Mucosa of gallbladder (tissue), 1 donor: ENCODE measurements at regions not wholly inside any gene's neighbourhood (a gene's known extent, or its start where the extent isn't known, plus 50 kb on each side); places are given as distances from the start of the nearest gene placed in this dataset.
"Not testable (repeated sequence)": the region's sequence is repeated elsewhere in the genome, so short reads cannot be mapped to it uniquely, and the experiment has no call there.

Experiments
- DNase-seq: peaks from one replicate; pipeline ENCODE4 v3.0.0-alpha.2; 2020; ENCODE audit warnings: low spot score
- donor health status: DM: no; HTN: no; CAD: no.

GRCh38 chr9:81014945-81015344, 674.4 kb downstream of the TLE1 start:
- not testable (repeated sequence) for DNase-seq

GRCh38 chr9:81013191-81013590, 676.2 kb downstream of the TLE1 start:
- DNase-seq, result not testable (repeated sequence)

DNA sequence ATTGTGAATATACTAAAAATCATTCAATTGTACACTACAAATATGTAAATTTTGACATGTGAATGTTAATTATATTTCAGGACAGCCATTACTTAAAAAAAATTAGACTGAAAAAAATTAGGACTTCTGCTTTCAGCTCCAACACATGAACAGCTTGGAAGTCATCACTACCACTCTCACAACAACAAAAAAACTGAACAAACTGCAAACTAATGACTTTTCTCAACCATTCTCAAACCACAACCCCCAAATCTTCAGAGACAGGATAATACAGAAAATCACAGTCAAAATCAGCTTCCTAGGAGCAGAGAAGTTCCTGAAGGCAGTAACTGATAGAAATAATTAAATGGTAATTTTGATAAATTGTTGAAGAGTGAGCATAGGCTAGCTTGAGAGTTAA, 686.4 kb downstream of the TLE1 start:
- DNase-seq, result no peak

GRCh38 chr9:81002242-81002641, 687.1 kb downstream of the TLE1 start:
- no peak for DNase-seq

- DNase-seq, result no peak
These were observed 693.6 kb downstream of the TLE1 start for GRCh38 chr9:80995759-80996158.

GRCh38 chr9:80994892-80995291, 694.5 kb downstream of the TLE1 start:
- no peak for DNase-seq

DNA sequence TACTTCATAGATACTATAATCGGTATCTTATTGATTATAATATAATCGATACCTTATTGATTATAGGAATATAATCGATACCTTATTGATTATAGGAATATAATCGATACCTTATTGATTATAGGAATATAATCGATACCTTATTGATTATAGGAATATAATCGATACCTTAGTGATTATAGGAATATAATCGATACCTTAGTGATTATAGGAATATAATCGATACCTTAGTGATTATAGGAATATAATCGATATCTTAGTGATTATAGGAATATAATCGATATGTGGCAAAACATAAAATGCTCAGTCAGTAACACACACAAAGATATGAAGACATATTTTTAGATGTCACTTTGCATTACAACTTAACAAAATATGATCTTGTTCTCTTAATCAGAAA, 703.8 kb downstream of the TLE1 start:
- DNase-seq, result not testable (repeated sequence)

DNA sequence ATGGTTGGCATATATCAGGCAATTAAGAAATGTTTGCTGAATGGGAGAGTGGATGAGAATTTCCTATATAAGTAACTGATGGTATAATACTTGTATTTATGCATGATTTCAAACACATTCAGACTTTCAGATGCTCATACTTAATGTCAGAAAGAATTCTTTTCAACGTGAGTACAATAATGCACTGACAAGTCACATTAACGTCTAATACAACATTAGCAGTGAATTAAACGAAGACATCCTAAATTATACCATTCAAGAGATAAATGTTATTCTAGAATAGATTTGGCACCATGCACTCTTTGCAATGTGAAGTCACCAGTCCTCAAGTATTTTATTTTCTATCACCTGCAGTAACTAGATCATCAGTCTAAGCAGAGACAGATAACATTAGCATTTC, 712.9 kb downstream of the TLE1 start:
- no peak for DNase-seq

DNA sequence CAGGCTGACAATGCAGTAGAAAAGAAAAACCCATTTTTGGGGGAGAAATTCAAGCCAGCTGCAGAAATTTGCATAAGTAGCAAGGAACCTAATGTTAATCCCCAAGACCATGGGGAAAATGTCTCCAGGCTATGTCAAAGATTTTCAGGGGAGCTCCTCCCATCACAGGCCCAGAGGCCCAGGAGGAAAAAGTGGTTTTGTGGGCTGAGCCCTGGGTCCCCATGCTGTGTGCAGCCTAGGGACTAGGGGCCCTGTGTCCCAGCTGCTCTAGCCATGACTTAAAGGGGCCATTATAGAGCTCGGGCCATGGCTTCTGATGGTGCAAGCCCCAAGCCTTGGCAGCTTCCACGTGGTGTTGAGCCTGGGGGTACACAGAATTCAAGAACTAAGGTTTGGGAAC, 719.0 kb downstream of the TLE1 start:
- DNase-seq, result not testable (repeated sequence)

DNA sequence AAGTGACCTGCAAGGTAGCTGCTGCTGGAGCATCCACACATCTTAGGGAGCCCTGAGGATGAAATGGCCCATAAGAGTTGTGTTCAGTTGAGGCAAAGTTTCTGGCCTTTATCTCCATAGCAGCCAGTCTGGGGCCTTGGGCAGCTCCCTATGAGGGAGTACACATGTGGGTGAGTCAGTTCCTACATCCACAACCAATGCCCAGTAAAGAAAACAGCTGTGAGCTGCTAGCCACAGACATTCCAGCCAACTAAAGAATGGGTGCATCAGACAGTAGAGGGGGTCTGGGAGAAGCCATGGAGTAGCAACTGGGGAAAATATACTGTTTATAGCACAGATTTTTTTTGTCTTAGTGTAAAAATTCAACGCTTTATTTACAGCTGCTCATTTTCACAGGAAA, 720.7 kb downstream of the TLE1 start:
- DNase-seq, result no peak

GRCh38 chr9:80964914-80965313, 724.4 kb downstream of the TLE1 start:
- DNase-seq, result no peak

- DNase-seq, result no peak
These were observed 725.0 kb downstream of the TLE1 start for GRCh38 chr9:80964374-80964773.

- DNase-seq, result no peak
These were observed 731.5 kb downstream of the TLE1 start for GRCh38 chr9:80957801-80958200.

GRCh38 chr9:80954521-80954920, 734.8 kb downstream of the TLE1 start:
- no peak for DNase-seq

DNA sequence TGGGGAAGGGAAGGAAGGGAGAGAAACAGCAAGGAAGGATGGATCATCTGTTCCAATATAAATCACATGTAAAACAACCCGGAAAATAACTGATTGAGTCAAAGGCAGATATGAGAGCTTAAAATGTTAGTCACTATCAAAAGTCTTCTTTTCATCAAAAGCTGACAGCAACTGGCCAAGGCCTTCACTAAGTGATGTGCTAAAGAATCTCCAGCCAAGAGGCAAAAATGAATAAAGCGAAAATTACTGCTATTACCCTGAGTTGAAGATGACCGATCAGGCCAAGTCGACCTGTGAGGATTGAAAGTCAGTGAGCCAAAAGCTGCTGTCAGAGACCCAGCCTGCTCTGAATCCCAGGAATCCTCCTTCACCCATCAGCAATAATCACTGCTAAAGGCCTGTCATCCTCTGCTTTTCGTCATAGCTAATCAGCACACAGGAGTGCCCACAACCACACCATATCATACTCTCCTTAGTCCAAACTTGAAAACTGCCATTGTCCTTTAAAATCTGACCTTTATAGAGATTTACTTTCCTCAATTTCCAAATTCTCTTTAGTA, 736.9 kb downstream of the TLE1 start:
- DNase-seq, result no peak

GRCh38 chr9:80951675-80952074, 737.7 kb downstream of the TLE1 start:
- DNase-seq, result no peak

GRCh38 chr9:80948876-80949275, 740.5 kb downstream of the TLE1 start:
- DNase-seq, result no peak

GRCh38 chr9:80948066-80948465, 741.3 kb downstream of the TLE1 start:
- DNase-seq, result no peak

- no peak for DNase-seq
These were observed 742.7 kb downstream of the TLE1 start for GRCh38 chr9:80946496-80947170.

- DNase-seq, result no peak
These were observed 743.9 kb downstream of the TLE1 start for GRCh38 chr9:80945436-80945835.

DNA sequence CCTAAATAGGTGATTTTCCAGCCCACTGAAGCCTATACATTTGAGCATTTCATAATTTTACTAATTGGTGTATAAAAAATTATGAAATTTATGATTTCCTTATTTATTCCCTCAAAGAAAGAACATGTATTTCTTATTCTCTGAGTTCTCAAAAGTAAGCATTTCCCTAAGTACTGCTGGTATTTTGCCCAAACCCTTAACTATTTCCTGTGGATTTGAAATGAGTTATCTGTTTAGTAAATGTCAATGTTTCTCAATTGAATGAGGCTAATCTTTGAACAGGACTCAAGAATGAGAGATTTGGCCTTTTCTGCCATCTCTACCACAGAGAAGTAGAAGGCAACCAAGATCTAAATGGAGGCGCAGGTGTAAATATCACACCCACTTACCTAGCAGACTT, 751.7 kb downstream of the TLE1 start:
- no peak for DNase-seq

- DNase-seq, result no peak
These were observed 755.3 kb downstream of the TLE1 start for GRCh38 chr9:80934095-80934494.

DNA sequence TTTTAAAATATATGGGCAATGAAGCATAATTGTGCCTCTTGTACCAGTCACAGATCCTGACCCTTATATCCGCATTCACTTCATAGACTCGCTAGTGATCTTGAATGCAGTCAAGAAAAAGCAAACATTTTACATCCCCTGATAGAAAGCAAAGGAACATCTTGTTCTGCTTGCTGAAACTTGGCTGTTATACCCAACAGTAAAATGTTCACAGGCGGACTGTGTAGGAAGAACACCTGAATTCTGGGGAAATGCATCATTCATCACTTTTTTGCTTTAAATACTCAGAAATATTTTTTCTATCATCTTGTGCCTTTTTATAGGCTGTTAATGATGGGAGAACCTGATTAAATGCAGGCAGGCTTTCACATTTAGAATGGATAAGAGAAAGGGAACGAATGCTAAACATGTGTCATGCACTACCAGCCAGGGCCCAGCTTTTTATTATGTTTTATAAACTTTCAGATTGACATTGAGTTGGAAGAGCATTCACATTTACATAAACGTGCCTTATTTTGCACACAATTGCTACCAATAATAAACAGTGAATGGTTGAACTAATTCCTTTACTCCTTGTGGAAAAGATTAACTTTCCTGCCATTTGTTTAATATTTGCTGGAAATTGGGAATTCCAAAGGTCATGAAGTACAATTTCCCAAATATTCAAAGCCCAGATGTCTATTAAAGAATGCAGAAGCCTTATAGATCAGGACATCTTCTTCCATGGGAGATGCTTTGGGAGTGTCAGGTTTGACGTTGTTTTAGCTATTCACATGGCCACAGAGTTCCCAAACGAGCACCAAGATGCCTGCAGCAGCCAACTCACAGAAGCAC, 756.2 kb downstream of the TLE1 start:
- DNase-seq, result no peak
